ENCODE measurements at regions not wholly inside any gene's neighbourhood (a gene's known extent, or its start where the extent isn't known, plus 50 kb on each side); places are given as distances from the start of the nearest gene placed in this dataset.

- no peak overlapping the region for H3K27ac Mint-ChIP-seq
- TF ChIP-seq CTCF (conservative IDR thresholded peaks at IDR 0.05) = no peak
- no peak overlapping the region for H3K4me3 Mint-ChIP-seq
- no peaks in the 10 kb centered on the region for H3K27me3 Mint-ChIP-seq (ENCODE audit: insufficient read depth)
- H3K4me1 ChIP-seq (ENCODE audit: control insufficient read depth, insufficient read depth, low read length) = peaks cover 6% of the 10 kb centered on the region
- H3K9ac ChIP-seq (ENCODE audit: extremely low read depth, low read length, poor library complexity, severe bottlenecking) = no peak overlapping the region
- no peak overlapping the region for H3K27ac ChIP-seq (ENCODE audit: low read depth, low read length)
- peaks cover 3% of the 10 kb centered on the region for H3K36me3 Mint-ChIP-seq (ENCODE audit: low read depth)
- H3K4me1 Mint-ChIP-seq = peaks cover 38% of the 10 kb centered on the region
- peaks cover 25% of the 10 kb centered on the region for H3K9me3 Mint-ChIP-seq
- no peaks in the 10 kb centered on the region for H3K27me3 ChIP-seq (ENCODE audit: control insufficient read depth, insufficient read depth, low read length, poor library complexity, severe bottlenecking)
- 86 to 91% methylated on average over 2 to 6 of the region's 6 CpGs for WGBS, 2 experiments (ENCODE audit: insufficient coverage in 1 of 2, insufficient read length in 1 of 2)
- H3K4me3 ChIP-seq (ENCODE audit: low read length) = no peak overlapping the region
- no peaks in the 10 kb centered on the region for H3K36me3 ChIP-seq (ENCODE audit: control insufficient read depth, insufficient read depth, low read length)
- peaks cover 18% of the 10 kb centered on the region for H3K9me3 ChIP-seq (ENCODE audit: control insufficient read depth, low read length)
- DNase-seq = no peak
Measured at GRCh38 chr13:44106266-44107152, 226.8 kb downstream of the LACC1 start.

DNA sequence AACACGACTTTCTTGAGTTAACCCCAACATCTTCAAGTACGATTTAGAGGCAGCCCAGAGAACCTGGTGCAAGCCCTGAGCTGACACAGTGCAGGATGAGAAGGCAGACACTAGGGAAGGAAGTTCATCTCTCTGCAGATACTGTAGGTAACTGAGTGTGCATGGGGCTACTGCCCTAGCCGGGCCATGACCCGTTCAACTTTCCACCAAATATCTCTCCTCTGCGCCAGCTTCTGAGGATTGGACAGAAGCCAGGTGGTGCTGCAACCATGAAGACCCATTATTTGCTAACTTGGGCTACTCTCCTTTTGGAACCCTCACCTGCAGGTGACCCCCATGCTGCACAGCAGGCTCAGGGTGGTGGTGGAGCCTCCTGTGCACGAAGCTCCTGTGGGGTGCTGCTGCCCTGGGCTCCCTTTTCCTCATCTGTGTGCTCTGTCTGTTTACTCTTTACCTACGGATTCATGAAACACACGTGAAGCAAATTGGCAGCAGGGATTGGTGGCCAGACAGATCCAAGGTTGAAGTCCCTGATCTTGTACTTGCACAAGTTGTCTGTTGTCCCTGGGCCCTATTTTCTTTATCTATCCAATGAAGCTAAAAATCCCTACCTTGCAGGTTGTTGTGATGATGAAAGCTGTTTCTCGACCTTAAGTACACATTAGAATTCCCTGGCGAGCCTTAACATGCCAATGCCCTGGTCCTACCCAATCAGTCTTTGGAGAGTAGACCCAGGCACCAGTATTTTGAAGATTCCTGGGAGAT is 227.8 kb downstream of the LACC1 start:
- no peak overlapping the region for H3K27ac Mint-ChIP-seq
- H3K4me3 Mint-ChIP-seq = no peak overlapping the region
- peaks cover 9% of the 10 kb centered on the region for H3K9me3 ChIP-seq (ENCODE audit: control insufficient read depth, low read length)
- H3K9me3 Mint-ChIP-seq = peaks cover 18% of the 10 kb centered on the region
- 82 to 86% methylated on average over 8 to 10 of the region's 10 CpGs for WGBS, 2 experiments (ENCODE audit: insufficient coverage in 1 of 2, insufficient read length in 1 of 2)
- H3K9ac ChIP-seq (ENCODE audit: extremely low read depth, low read length, poor library complexity, severe bottlenecking) = no peak overlapping the region
- H3K27me3 ChIP-seq (ENCODE audit: control insufficient read depth, insufficient read depth, low read length, poor library complexity, severe bottlenecking) = no peaks in the 10 kb centered on the region
- peaks cover 10% of the 10 kb centered on the region for H3K4me1 ChIP-seq (ENCODE audit: control insufficient read depth, insufficient read depth, low read length)
- no peak for TF ChIP-seq CTCF (conservative IDR thresholded peaks at IDR 0.05)
- no peak overlapping the region for H3K27ac ChIP-seq (ENCODE audit: low read depth, low read length)
- H3K27me3 Mint-ChIP-seq (ENCODE audit: insufficient read depth) = no peaks in the 10 kb centered on the region
- H3K4me1 Mint-ChIP-seq = peaks cover 47% of the 10 kb centered on the region
- H3K36me3 ChIP-seq (ENCODE audit: control insufficient read depth, insufficient read depth, low read length) = no peaks in the 10 kb centered on the region
- peaks cover 3% of the 10 kb centered on the region for H3K36me3 Mint-ChIP-seq (ENCODE audit: low read depth)
- no peak for DNase-seq
- no peak overlapping the region for H3K4me3 ChIP-seq (ENCODE audit: low read length)

DNA sequence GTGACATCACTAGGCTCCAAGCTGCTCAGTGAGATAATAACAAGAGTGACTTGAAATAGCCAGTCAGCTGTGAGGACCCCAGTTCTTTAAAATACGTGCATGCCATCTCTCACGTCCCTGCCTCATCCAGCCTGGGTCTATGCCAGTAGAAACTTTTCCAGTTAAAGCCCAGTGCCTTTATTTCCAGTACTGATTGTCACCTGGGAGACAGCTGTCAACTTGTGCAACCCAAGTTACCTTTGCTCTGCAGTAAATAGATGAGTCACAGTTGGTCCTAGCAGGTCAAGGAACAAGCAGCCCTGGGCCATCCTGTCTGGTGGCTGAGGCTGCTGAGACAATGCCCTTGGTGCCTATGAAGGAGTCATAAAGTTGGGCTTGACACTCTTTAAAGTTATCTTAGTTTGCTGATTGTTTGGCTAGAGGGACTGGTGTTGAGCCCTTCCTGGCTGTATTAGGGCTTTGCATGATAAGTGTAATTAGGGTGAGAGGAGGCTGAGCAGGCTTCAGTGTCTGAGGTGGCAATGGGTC is 228.7 kb downstream of the LACC1 start:
- H3K4me3 Mint-ChIP-seq = no peak overlapping the region
- H3K9ac ChIP-seq (ENCODE audit: extremely low read depth, low read length, poor library complexity, severe bottlenecking) = no peak overlapping the region
- 88 to 96% methylated on average over 2 of the region's 2 CpGs for WGBS, 2 experiments (ENCODE audit: insufficient coverage in 1 of 2, insufficient read length in 1 of 2)
- no peaks in the 10 kb centered on the region for H3K27me3 Mint-ChIP-seq (ENCODE audit: insufficient read depth)
- no peak for TF ChIP-seq CTCF (conservative IDR thresholded peaks at IDR 0.05)
- peaks cover under 1% of the 10 kb centered on the region for H3K9me3 ChIP-seq (ENCODE audit: control insufficient read depth, low read length)
- H3K36me3 Mint-ChIP-seq (ENCODE audit: low read depth) = peaks cover 3% of the 10 kb centered on the region
- no peak for DNase-seq
- peaks cover 10% of the 10 kb centered on the region for H3K4me1 ChIP-seq (ENCODE audit: control insufficient read depth, insufficient read depth, low read length)
- peaks cover 12% of the 10 kb centered on the region for H3K9me3 Mint-ChIP-seq
- peak overlapping the region; percentile 14 for H3K27ac Mint-ChIP-seq
- no peaks in the 10 kb centered on the region for H3K27me3 ChIP-seq (ENCODE audit: control insufficient read depth, insufficient read depth, low read length, poor library complexity, severe bottlenecking)
- H3K4me1 Mint-ChIP-seq = peaks cover 56% of the 10 kb centered on the region
- H3K4me3 ChIP-seq (ENCODE audit: low read length) = no peak overlapping the region
- no peaks in the 10 kb centered on the region for H3K36me3 ChIP-seq (ENCODE audit: control insufficient read depth, insufficient read depth, low read length)
- no peak overlapping the region for H3K27ac ChIP-seq (ENCODE audit: low read depth, low read length)

All from endodermal cell (in vitro differentiated cells).